ENCODE measurements at regions not wholly inside any gene's neighbourhood (a gene's known extent, or its start where the extent isn't known, plus 50 kb on each side); places are given as distances from the start of the nearest gene placed in this dataset.

- no peak for TF ChIP-seq KLF16 (tag by site-specific recombination; IDR thresholded peaks at IDR 0.05)
- no peak for TF ChIP-seq ZNF433 (tag by site-specific recombination; IDR thresholded peaks at IDR 0.05; ENCODE audit: low read depth)
- TF ChIP-seq YY1 (tag by site-specific recombination; IDR thresholded peaks at IDR 0.05) = no peak
- no peak for TF ChIP-seq ZNF280D (tag by site-specific recombination; IDR thresholded peaks at IDR 0.05)
- TF ChIP-seq ZNF416 (tag by site-specific recombination; IDR thresholded peaks at IDR 0.05) = no peak
- TF ChIP-seq GLI2 (tag by site-specific recombination; IDR thresholded peaks at IDR 0.05; ENCODE audit: borderline replicate concordance, low read depth) = no peak
- no peak for TF ChIP-seq ZNF174 (tag by site-specific recombination; IDR thresholded peaks at IDR 0.05)
- TF ChIP-seq WT1 (tag by site-specific recombination; IDR thresholded peaks at IDR 0.05) = no peak
- no peak for TF ChIP-seq ZNF10 (tag by site-specific recombination; IDR thresholded peaks at IDR 0.05)
- no peak for TF ChIP-seq TSHZ1 (tag by site-specific recombination; IDR thresholded peaks at IDR 0.05; ENCODE audit: borderline replicate concordance)
- no peak for TF ChIP-seq ZNF521 (tag by site-specific recombination; IDR thresholded peaks at IDR 0.05)
- TF ChIP-seq KLF8 (tag by site-specific recombination; IDR thresholded peaks at IDR 0.05) = no peak
- TF ChIP-seq ZNF791 (tag by site-specific recombination; IDR thresholded peaks at IDR 0.05) = no peak
- TF ChIP-seq ZSCAN16 (tag by site-specific recombination; IDR thresholded peaks at IDR 0.05) = no peak
- no peak for TF ChIP-seq ZNF768 (tag by site-specific recombination; IDR thresholded peaks at IDR 0.05)
- ChIA-PET POLR2A (no interaction called here), CTCF (interaction anchor here (0.6 kb wide), 1 partner anchor 11 kb away, joined by 4 read pairs; no protein-coding TSS in a partner anchor)
- no peaks in the 10 kb centered on the region for H3K9me3 ChIP-seq (ENCODE audit: control insufficient read depth, insufficient read depth, low read depth, low read length)
- no peak overlapping the region for H3K4me3 ChIP-seq (ENCODE audit: low read depth, low read length)
- H3K4me1 ChIP-seq (ENCODE audit: control insufficient read depth, insufficient read depth, low read length) = no peaks in the 10 kb centered on the region
- H3K36me3 ChIP-seq (ENCODE audit: control insufficient read depth in 2 of 2, insufficient read depth in 1 of 2, low read length in 2 of 2) = no peaks in the 10 kb centered on the region
- no peak overlapping the region for H3K27ac ChIP-seq (ENCODE audit: extremely low read depth, low read depth, low read length)
Measured at GRCh38 chr16:56119133-56119532, 72.2 kb upstream of the GNAO1 start.

DNA sequence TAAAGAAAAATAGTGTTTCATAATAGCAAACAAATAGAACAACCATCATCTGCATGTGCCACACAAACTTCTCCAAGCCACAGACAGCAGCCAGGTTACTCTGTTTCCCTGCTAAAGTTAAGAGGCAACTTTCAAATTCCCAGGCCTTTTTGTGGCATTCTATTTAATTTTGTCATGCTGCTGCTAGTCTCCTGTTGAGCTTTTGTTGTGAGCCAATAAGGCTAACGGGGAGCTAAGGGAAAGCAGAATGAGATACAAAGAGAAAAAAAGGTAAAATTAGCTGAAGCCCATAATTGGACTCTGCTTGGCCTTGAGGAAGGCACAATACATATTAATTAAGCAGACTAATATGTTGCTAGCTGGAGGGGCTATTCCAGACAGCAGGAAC is 74.7 kb upstream of the GNAO1 start:
- ChIA-PET CTCF (no interaction called here), POLR2A (no interaction called here)
- Histone ChIP-seq H3K4me3 (ENCODE audit: low read depth, low read length) (no peak overlapping the region), H3K27ac (ENCODE audit: extremely low read depth, low read depth, low read length) (no peak overlapping the region), H3K4me1 (ENCODE audit: control insufficient read depth, insufficient read depth, low read length) (no peaks in the 10 kb centered on the region), H3K9me3 (ENCODE audit: control insufficient read depth, insufficient read depth, low read depth, low read length) (no peaks in the 10 kb centered on the region), H3K36me3 (ENCODE audit: control insufficient read depth in 2 of 2, insufficient read depth in 1 of 2, low read length in 2 of 2) (no peaks in the 10 kb centered on the region)
- TF ChIP-seq ZNF623 (tag by site-specific recombination; IDR thresholded peaks at IDR 0.05) (no peak), ZNF148 (tag by site-specific recombination; IDR thresholded peaks at IDR 0.05; ENCODE audit: borderline replicate concordance) (no peak), ZNF837 (tag by site-specific recombination; IDR thresholded peaks at IDR 0.05) (no peak), GLI2 (tag by site-specific recombination; IDR thresholded peaks at IDR 0.05; ENCODE audit: borderline replicate concordance, low read depth) (no peak), BCL11A (tag by site-specific recombination; IDR thresholded peaks at IDR 0.05; ENCODE audit: low read depth) (no peak)
- TF ChIP-seq, protein P1, sequence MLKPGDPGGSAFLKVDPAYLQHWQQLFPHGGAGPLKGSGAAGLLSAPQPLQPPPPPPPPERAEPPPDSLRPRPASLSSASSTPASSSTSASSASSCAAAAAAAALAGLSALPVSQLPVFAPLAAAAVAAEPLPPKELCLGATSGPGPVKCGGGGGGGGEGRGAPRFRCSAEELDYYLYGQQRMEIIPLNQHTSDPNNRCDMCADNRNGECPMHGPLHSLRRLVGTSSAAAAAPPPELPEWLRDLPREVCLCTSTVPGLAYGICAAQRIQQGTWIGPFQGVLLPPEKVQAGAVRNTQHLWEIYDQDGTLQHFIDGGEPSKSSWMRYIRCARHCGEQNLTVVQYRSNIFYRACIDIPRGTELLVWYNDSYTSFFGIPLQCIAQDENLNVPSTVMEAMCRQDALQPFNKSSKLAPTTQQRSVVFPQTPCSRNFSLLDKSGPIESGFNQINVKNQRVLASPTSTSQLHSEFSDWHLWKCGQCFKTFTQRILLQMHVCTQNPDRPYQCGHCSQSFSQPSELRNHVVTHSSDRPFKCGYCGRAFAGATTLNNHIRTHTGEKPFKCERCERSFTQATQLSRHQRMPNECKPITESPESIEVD (tag by site-specific recombination; IDR thresholded peaks at IDR 0.05) = no peak
- TF ChIP-seq, protein P2, sequence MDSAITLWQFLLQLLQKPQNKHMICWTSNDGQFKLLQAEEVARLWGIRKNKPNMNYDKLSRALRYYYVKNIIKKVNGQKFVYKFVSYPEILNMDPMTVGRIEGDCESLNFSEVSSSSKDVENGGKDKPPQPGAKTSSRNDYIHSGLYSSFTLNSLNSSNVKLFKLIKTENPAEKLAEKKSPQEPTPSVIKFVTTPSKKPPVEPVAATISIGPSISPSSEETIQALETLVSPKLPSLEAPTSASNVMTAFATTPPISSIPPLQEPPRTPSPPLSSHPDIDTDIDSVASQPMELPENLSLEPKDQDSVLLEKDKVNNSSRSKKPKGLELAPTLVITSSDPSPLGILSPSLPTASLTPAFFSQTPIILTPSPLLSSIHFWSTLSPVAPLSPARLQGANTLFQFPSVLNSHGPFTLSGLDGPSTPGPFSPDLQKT (IDR thresholded peaks at IDR 0.05; ENCODE audit: borderline replicate concordance, low read depth, low read length) = no peak
- TF ChIP-seq, protein P3, sequence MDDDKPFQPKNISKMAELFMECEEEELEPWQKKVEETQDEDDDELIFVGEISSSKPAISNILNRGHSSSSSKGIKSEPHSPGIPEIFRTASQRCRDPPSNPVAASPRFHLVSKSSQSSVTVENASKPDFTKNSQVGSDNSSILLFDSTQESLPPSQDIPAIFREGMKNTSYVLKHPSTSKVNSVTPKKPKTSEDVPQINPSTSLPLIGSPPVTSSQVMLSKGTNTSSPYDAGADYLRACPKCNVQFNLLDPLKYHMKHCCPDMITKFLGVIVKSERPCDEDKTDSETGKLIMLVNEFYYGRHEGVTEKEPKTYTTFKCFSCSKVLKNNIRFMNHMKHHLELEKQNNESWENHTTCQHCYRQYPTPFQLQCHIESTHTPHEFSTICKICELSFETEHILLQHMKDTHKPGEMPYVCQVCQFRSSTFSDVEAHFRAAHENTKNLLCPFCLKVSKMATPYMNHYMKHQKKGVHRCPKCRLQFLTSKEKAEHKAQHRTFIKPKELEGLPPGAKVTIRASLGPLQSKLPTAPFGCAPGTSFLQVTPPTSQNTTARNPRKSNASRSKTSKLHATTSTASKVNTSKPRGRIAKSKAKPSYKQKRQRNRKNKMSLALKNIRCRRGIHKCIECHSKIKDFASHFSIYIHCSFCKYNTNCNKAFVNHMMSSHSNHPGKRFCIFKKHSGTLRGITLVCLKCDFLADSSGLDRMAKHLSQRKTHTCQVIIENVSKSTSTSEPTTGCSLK (tag by site-specific recombination; IDR thresholded peaks at IDR 0.05) = no peak
